Left lung (tissue), 4 donors: ENCODE measurements at regions not wholly inside any gene's neighbourhood (a gene's known extent, or its start where the extent isn't known, plus 50 kb on each side); places are given as distances from the start of the nearest gene placed in this dataset.

Source experiments
- ATAC-seq: fragments of 200-7000 bp; cut with Tn5 transposase; one replicate; pipeline ENCODE4 v1.9.1; 2020; ENCODE audit warnings: moderate library complexity
- DNase-seq, 4 donors: peaks; one replicate each; pipeline ENCODE4 v3.0.0-alpha.2; 2013 to 2020
- H3K27ac ChIP-seq, 2 donors: fragments of 200-600 bp; sonication (generic) in 1 of 2; one replicate each; pipeline versions ENCODE4 v1.5.0 to v1.8.0; 2020 to 2021
- H3K27me3 ChIP-seq, 2 donors: fragments of 200-600 bp; sonication (generic) in 1 of 2; one replicate each; pipeline versions ENCODE4 v1.5.0 to v1.8.0; 2020 to 2021
- H3K36me3 ChIP-seq, 2 donors: fragments of 200-600 bp; sonication (generic) in 1 of 2; one replicate each; pipeline versions ENCODE4 v1.5.0 to v1.8.0; 2020 to 2021
- H3K4me1 ChIP-seq, 2 donors: fragments of 200-600 bp; one replicate each; pipeline ENCODE4 v1.8.0; 2021
- H3K4me3 ChIP-seq, 2 donors: fragments of 200-600 bp; sonication (generic) in 1 of 2; one replicate each; pipeline versions ENCODE4 v1.5.0 to v1.8.0; 2020 to 2021; ENCODE audit warnings: mild to moderate bottlenecking in 1 of 2
- H3K9me3 ChIP-seq, 2 donors: fragments of 200-600 bp; sonication (generic) in 1 of 2; one replicate each; pipeline versions ENCODE4 v1.5.0 to v1.8.0; 2020 to 2021
- CTCF ChIP-seq, 2 donors: fragments of 200-600 bp; sonication (generic) in 1 of 2; IDR thresholded peaks; one replicate each; pipeline versions ENCODE4 v1.5.0 to v1.8.0; 2021; ENCODE audit warnings: antibody characterized with exemption in 2 of 2
- intact Hi-C, 2 donors: fragments of 100-400 bp; cut with DNase I; formaldehyde crosslinking; loops; one replicate each; pipeline versions ENCODE4 v1.11.2 to v1.14.2; 2022
- donor health status: DM: no; HTN: yes; CAD: no.
- donor health status: DM: no; HTN: no; CAD: no.

DNA sequence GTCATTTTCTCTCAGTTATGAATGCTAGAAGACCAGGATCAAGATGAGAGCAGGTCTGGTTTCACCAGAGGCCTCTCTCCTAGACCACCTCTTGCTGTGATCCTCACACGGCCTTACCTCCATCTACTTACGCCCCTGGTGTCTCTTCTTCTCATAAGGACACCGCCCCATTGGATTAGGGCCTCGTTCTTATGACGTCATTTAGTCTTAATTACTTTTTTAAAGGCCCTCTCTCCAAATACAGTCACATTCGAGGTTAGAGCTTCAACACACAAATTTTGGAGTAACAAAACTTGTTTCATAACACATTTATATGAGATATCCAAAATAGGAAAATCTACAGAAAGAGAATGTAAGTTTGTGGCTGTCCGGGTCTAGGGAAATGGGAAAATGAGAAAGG is 391.0 kb upstream of the PITX2 start:
- H3K36me3 ChIP-seq = no peaks in the 10 kb centered on the region
- DNase-seq (no peak), ATAC-seq (no peak)
- no peak for TF ChIP-seq CTCF (IDR thresholded peaks at IDR 0.05)
- no peaks in the 10 kb centered on the region for H3K27me3 ChIP-seq
- no peaks in the 10 kb centered on the region for H3K9me3 ChIP-seq
- H3K4me1 ChIP-seq = no peaks in the 10 kb centered on the region
- no peak overlapping the region for H3K27ac ChIP-seq
- intact Hi-C loops = no loop called here
- no peak overlapping the region for H3K4me3 ChIP-seq

- intact Hi-C loops = no loop called here
- ATAC-seq (no peak), DNase-seq (no peak)
- Histone ChIP-seq H3K4me1 (no peaks in the 10 kb centered on the region), H3K27me3 (no peaks in the 10 kb centered on the region), H3K36me3 (no peaks in the 10 kb centered on the region), H3K27ac (no peak overlapping the region), H3K4me3 (no peak overlapping the region), H3K9me3 (no peaks in the 10 kb centered on the region)
- TF ChIP-seq CTCF (IDR thresholded peaks at IDR 0.05) = no peak
Measured at GRCh38 chr4:111014537-111014936, 391.7 kb upstream of the PITX2 start.

DNA sequence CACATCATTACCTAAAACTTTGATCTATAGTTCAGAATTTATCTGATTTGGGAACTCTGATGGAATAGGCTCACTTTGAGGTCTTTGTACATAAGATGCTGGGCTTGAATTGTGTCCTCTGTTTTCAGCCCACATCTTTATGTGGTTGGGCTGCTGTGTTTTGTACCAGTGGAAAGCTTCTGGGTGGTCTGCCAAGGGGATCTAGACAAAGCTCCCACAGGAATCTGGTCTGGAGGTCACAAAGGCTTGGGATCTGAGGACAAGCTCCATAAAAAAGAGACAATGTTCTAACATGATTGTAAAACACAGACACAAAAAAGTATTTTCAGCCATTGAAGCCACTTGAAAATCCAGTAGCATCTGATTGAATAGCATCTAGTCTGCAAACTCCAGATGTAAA is 393.5 kb upstream of the PITX2 start:
- no peak for DNase-seq
- intact Hi-C loops = no loop called here
- H3K9me3 ChIP-seq = no peaks in the 10 kb centered on the region
- no peak for TF ChIP-seq CTCF (IDR thresholded peaks at IDR 0.05)
- ATAC-seq = no peak
- H3K27me3 ChIP-seq = no peaks in the 10 kb centered on the region
- no peaks in the 10 kb centered on the region for H3K4me1 ChIP-seq
- H3K36me3 ChIP-seq = no peaks in the 10 kb centered on the region
- no peak overlapping the region for H3K27ac ChIP-seq
- H3K4me3 ChIP-seq = no peak overlapping the region

DNA sequence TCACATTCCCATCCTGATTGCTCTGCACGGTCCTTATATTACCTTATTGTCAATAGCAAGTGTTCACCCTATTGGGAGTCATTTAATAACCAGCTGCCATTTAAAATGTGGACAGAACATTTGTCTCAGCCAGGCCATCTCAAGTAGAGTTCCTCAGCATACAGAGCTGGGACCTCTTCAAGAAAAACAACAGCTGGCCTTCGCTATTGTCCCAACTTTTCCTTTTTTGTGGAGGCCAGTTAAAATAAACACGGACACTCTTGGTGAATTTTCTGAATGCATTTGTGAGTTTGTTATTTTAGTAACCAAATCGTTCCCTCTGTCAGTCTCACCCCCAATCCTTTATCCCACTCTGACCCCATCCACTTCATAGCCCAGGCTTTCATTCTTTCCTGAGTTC is 395.3 kb upstream of the PITX2 start:
- Histone ChIP-seq H3K9me3 (no peaks in the 10 kb centered on the region), H3K4me3 (no peak overlapping the region), H3K4me1 (no peaks in the 10 kb centered on the region), H3K27ac (no peak overlapping the region), H3K27me3 (no peaks in the 10 kb centered on the region), H3K36me3 (no peaks in the 10 kb centered on the region)
- intact Hi-C loops = no loop called here
- no peak for DNase-seq
- no peak for TF ChIP-seq CTCF (IDR thresholded peaks at IDR 0.05)
- no peak for ATAC-seq

DNA sequence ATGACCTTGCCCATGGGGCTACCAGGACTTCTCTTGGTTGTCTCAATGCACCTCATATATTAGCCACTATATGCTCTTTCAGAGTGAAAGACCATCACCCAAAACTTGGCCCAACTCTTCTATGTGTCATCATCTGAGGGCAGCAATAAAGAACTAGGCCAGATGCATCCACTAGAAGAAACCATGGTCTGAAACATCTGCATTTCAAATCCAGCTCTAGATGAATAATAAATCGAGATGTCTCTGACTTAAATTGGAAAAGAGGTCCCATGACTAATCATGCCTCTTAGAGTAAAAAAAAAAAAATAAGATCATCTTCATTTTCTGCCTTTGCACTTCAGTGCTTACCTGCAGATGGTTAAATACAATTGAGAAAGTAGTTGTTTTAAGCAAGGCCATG is 397.6 kb upstream of the PITX2 start:
- H3K36me3 ChIP-seq = no peaks in the 10 kb centered on the region
- no peak for TF ChIP-seq CTCF (IDR thresholded peaks at IDR 0.05)
- no peak for DNase-seq
- intact Hi-C loops = no loop called here
- H3K4me1 ChIP-seq = no peaks in the 10 kb centered on the region
- no peak overlapping the region for H3K27ac ChIP-seq
- no peaks in the 10 kb centered on the region for H3K9me3 ChIP-seq
- no peaks in the 10 kb centered on the region for H3K27me3 ChIP-seq
- no peak for ATAC-seq
- no peak overlapping the region for H3K4me3 ChIP-seq
